IPS-20b (cell line): ENCODE measurements at regions not wholly inside any gene's neighbourhood (a gene's known extent, or its start where the extent isn't known, plus 50 kb on each side); places are given as distances from the start of the nearest gene placed in this dataset.

Source experiments
- H3K27ac ChIP-seq: one replicate; pipeline ENCODE4 v1.5.1; 2013; ENCODE audit warnings: low read length
- H3K27me3 ChIP-seq: 2 replicates; pipeline ENCODE4 v1.6.1; 2013; ENCODE audit warnings: mild to moderate bottlenecking, low read length, inconsistent platforms; ENCODE audit not compliant: insufficient read depth
- H3K36me3 ChIP-seq: 2 replicates; pipeline ENCODE4 v1.6.1; 2013; ENCODE audit warnings: low read depth, mild to moderate bottlenecking, inconsistent platforms, low read length, moderate library complexity; ENCODE audit not compliant: insufficient read depth
- H3K4me1 ChIP-seq: 2 replicates; pipeline ENCODE4 v1.6.1; 2013; ENCODE audit warnings: mild to moderate bottlenecking, control low read depth, inconsistent platforms, low read length, moderate library complexity; ENCODE audit not compliant: insufficient read depth
- H3K4me3 ChIP-seq: 2 replicates; pipeline ENCODE4 v1.5.1; 2013; ENCODE audit warnings: mild to moderate bottlenecking, low read length, inconsistent platforms
- H3K9ac ChIP-seq: 2 replicates; pipeline ENCODE4 v1.6.1; 2013; ENCODE audit warnings: low read depth, mild to moderate bottlenecking, inconsistent platforms, low read length, moderate library complexity
- H3K9me3 ChIP-seq: 2 replicates; pipeline ENCODE4 v1.6.1; 2013; ENCODE audit warnings: mild to moderate bottlenecking, low read depth, low read length, inconsistent platforms; ENCODE audit not compliant: insufficient read depth

DNA sequence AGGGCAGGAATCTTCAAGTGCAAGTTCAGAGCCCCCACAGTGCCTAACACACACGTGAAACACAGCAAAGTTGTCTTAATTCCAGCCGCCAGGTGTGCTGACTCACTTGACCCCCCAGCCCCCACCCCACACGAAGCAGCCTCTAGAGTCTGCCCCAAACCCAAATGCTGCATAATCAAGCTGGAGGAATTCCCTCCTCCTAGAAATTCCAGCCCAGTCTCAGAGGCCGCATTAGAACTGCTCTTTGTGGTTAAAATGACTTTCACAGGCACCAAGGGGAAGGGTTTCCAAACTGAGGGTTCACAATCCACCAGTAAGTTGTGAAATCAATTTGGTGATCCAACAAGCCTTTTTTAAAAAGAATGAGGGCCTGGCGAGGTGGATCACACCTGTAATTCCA, 67.0 kb upstream of the PLXNA4 start:
- no peaks in the 10 kb centered on the region for H3K9me3 ChIP-seq
- H3K27me3 ChIP-seq, result peaks cover 16% of the 10 kb centered on the region
- H3K4me3 ChIP-seq, result no peak overlapping the region
- no peak overlapping the region for H3K27ac ChIP-seq
- no peaks in the 10 kb centered on the region for H3K36me3 ChIP-seq
- H3K9ac ChIP-seq, result no peak overlapping the region
- H3K4me1 ChIP-seq, result peaks cover 21% of the 10 kb centered on the region; the same call in 1 of the 2 replicates

- Histone ChIP-seq H3K27me3 (peaks cover 16% of the 10 kb centered on the region), H3K9me3 (no peaks in the 10 kb centered on the region), H3K4me1 (peaks cover 24% of the 10 kb centered on the region; the same call in 1 of the 2 replicates), H3K36me3 (no peaks in the 10 kb centered on the region), H3K4me3 (no peak overlapping the region), H3K27ac (no peak overlapping the region), H3K9ac (no peak overlapping the region)
Measured at GRCh38 chr7:132641238-132641637, 65.0 kb upstream of the PLXNA4 start.

DNA sequence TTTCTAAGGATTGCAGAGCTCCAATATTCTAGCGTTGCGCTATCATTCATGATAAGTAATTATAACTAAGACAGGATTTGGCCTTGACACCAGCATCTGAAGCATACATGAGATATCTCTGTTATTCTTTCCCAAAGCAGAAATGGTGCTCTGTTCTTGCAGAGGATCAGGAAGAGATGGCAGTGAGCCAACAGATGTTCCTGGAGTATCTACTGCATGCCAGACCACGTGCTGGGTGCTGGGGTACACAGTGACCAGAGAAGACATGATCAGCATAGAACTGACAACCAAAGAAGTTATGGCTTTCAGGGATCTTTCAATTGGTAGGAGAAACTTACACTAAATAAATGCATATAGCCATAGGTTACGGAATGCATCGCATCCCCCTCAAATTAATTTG, 63.7 kb upstream of the PLXNA4 start:
- Histone ChIP-seq H3K27ac (no peak overlapping the region), H3K36me3 (no peaks in the 10 kb centered on the region), H3K9ac (no peak overlapping the region), H3K4me1 (peaks cover 16% of the 10 kb centered on the region; the same call in 1 of the 2 replicates), H3K9me3 (no peaks in the 10 kb centered on the region), H3K27me3 (peaks cover 16% of the 10 kb centered on the region), H3K4me3 (no peak overlapping the region)

DNA sequence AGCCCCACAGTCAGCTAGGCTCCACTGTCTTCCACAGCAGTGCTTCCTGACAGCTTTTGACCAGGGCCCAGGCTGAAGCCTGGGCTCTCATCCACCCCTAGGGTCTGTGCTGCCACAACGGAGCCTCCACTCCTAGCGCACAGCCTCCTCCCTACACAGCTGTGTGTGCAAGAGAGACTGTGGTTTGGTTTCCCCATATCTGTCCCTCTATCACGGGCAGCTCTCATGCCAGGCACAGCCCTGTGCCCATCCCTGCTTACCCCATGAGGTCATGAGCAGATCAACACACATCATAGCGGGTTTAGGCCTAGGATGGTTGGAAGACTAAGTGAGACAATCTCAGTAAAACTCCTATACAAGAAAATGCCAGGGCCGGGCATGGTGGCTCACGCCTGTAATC, 61.7 kb upstream of the PLXNA4 start:
- H3K9me3 ChIP-seq, result no peaks in the 10 kb centered on the region
- no peak overlapping the region for H3K27ac ChIP-seq
- H3K4me3 ChIP-seq, result no peak overlapping the region
- H3K27me3 ChIP-seq, result peaks cover 16% of the 10 kb centered on the region
- no peaks in the 10 kb centered on the region for H3K36me3 ChIP-seq
- peaks cover 12% of the 10 kb centered on the region; the same call in 1 of the 2 replicates for H3K4me1 ChIP-seq
- no peak overlapping the region for H3K9ac ChIP-seq

DNA sequence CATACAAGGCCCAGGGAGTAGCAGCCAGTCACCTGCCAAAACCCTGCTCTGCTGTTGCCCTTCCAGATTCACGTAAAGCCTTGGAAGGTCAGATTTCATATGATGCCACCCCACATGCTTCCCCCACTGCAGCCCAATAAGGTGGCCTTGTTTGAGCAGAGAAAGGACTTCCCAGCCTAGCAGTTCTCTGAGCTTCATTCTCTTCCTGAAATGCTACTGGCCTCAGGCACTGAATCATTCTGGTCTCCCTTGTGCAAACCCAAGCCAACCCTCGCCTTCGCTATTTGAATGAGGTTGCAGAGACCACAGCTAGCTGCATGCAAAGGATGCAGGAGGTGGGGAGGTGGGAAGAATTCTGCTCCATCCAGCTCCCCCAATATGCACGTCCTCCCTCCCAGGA, 60.3 kb upstream of the PLXNA4 start:
- H3K36me3 ChIP-seq, result no peaks in the 10 kb centered on the region
- peaks cover 9% of the 10 kb centered on the region; the same call in 1 of the 2 replicates for H3K4me1 ChIP-seq
- H3K9me3 ChIP-seq, result no peaks in the 10 kb centered on the region
- no peak overlapping the region for H3K9ac ChIP-seq
- H3K4me3 ChIP-seq, result no peak overlapping the region
- H3K27ac ChIP-seq, result no peak overlapping the region
- H3K27me3 ChIP-seq, result peaks cover 16% of the 10 kb centered on the region

DNA sequence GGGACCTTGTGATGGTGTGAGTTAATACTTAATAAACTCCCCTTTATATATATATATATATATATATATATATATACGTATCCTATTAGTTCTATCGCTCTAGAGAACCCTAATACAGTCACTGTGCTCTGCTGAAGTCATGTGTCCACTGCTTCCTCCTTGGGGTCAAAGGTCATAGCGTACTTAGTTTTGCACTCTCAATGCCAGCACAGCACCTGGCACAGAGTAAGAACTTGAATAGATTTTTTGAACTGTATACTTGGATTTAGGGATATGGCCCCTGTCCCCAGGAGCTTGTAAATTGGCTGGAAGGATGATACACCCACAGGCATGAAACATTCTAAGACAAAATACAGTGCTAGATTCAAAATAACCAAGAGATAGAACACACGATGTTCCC, 58.9 kb upstream of the PLXNA4 start:
- Histone ChIP-seq H3K9ac (no peak overlapping the region), H3K4me3 (no peak overlapping the region), H3K9me3 (no peaks in the 10 kb centered on the region), H3K27me3 (peaks cover 11% of the 10 kb centered on the region; the same call in 1 of the 2 replicates), H3K4me1 (peaks cover 6% of the 10 kb centered on the region; the same call in 1 of the 2 replicates), H3K36me3 (no peaks in the 10 kb centered on the region), H3K27ac (no peak overlapping the region)

DNA sequence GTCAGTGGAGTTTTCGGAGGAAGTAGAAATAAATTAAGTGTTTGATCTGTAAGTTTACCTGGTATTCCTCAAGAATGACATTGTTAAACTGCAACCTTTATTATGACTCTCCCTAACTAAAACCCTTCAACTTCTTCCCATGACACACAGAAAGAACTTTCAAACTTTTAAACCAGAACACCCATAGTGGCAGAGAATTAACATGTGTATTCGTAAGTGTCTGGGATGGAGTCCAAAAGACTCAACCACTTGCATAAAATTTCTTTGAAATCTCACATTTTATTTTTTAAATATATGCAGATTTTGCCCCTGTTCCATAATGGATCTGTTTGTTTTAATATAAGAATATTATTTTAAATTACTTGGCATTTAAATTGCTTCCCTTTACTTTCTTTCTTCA, 54.6 kb upstream of the PLXNA4 start:
- Histone ChIP-seq H3K4me3 (no peak overlapping the region), H3K27ac (no peak overlapping the region), H3K27me3 (no peaks in the 10 kb centered on the region), H3K9me3 (no peaks in the 10 kb centered on the region), H3K9ac (no peak overlapping the region), H3K36me3 (no peaks in the 10 kb centered on the region), H3K4me1 (0 out of 2 replicates have a peak, but pooled peaks cover 10% of the 10 kb centered on the region)
